Gastrocnemius medialis (tissue), 4 donors: ENCODE measurements at regions not wholly inside any gene's neighbourhood (a gene's known extent, or its start where the extent isn't known, plus 50 kb on each side); places are given as distances from the start of the nearest gene placed in this dataset.

ENCODE experiments used
- POLR2A ChIP-seq, 2 donors: fragments of 450-650 bp; IDR thresholded peaks; one replicate each; pipeline ENCODE4 v1.6.1; 2017; ENCODE audit warnings: antibody characterized with exemption in 2 of 2, mild to moderate bottlenecking in 2 of 2, moderate library complexity in 2 of 2
- TF ChIP-seq, protein P1 (sequence below), 5 experiments: fragments of 450-650 bp in 3 of 5; fragments of 200-600 bp in 2 of 5; sonication (generic) in 2 of 5; IDR thresholded peaks in 4 of 5; conservative IDR thresholded peaks in 1 of 5; 1 replicate in 4 of 5; 2 replicates in 1 of 5; pipeline ENCODE4 v1.5.1; 2016 to 2019; ENCODE audit warnings: antibody characterized with exemption in 5 of 5, mild to moderate bottlenecking in 3 of 5, moderate library complexity in 3 of 5

DNA sequence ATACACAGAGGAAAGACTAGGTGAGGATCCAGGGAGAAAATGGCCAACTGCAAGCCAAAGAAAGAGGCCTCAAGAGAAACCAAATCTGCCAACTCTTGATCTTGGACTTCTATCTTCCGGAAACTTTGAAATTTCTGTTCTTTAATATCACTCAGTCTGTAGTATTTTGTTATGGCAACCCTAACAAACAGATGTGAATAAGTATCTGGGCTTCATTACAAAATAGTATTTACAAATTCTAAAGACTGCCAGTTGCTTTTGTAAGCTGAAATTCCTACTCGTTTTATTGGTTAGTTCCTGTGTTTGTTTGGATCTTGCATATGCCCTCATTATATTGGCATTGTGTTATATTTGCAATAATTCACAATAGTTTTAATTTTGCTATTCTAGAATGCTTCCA, 143.2 kb upstream of the USP15 start:
- TF ChIP-seq, protein P1, sequence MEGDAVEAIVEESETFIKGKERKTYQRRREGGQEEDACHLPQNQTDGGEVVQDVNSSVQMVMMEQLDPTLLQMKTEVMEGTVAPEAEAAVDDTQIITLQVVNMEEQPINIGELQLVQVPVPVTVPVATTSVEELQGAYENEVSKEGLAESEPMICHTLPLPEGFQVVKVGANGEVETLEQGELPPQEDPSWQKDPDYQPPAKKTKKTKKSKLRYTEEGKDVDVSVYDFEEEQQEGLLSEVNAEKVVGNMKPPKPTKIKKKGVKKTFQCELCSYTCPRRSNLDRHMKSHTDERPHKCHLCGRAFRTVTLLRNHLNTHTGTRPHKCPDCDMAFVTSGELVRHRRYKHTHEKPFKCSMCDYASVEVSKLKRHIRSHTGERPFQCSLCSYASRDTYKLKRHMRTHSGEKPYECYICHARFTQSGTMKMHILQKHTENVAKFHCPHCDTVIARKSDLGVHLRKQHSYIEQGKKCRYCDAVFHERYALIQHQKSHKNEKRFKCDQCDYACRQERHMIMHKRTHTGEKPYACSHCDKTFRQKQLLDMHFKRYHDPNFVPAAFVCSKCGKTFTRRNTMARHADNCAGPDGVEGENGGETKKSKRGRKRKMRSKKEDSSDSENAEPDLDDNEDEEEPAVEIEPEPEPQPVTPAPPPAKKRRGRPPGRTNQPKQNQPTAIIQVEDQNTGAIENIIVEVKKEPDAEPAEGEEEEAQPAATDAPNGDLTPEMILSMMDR (IDR thresholded peaks at IDR 0.05 in 4 of 5, conservative IDR thresholded peaks at IDR 0.05 in 1 of 5), result no peak
- no peak for TF ChIP-seq POLR2A (IDR thresholded peaks at IDR 0.05)
